Aorta (tissue), 5 donors: ENCODE measurements at regions not wholly inside any gene's neighbourhood (a gene's known extent, or its start where the extent isn't known, plus 50 kb on each side); places are given as distances from the start of the nearest gene placed in this dataset.
"Not testable (repeated sequence)": the region's sequence is repeated elsewhere in the genome, so short reads cannot be mapped to it uniquely, and the experiment has no call there.

Source experiments
- ATAC-seq: fragments of 200-7000 bp; cut with Tn5 transposase; one replicate; pipeline ENCODE4 v1.9.1; 2022; ENCODE audit warnings: moderate library complexity; ENCODE audit not compliant: low FRiP score
- DNase-seq, 2 donors: peaks; one replicate each; pipeline ENCODE4 v3.0.0-alpha.2; 2020
- H3K27ac ChIP-seq, 2 donors: one replicate each; pipeline ENCODE4 v1.5.1; 2013; ENCODE audit warnings: low read length in 2 of 2, mild to moderate bottlenecking in 2 of 2, moderate library complexity in 2 of 2, control low read depth in 1 of 2, inconsistent platforms in 1 of 2, low read depth in 1 of 2
- H3K27me3 ChIP-seq, 2 donors: one replicate each; pipeline ENCODE4 v1.6.1; 2013; ENCODE audit warnings: control low read depth in 1 of 2, low read length in 1 of 2, mild to moderate bottlenecking in 1 of 2, moderate library complexity in 1 of 2; ENCODE audit not compliant: insufficient read depth in 2 of 2, control insufficient read depth in 1 of 2
- H3K36me3 ChIP-seq, 2 donors: one replicate each; pipeline ENCODE4 v1.6.1; 2013; ENCODE audit warnings: control low read depth in 1 of 2, low read length in 1 of 2, mild to moderate bottlenecking in 1 of 2; ENCODE audit not compliant: insufficient read depth in 2 of 2, control insufficient read depth in 1 of 2
- H3K4me1 ChIP-seq, 2 donors: one replicate each; pipeline ENCODE4 v1.6.1; 2013; ENCODE audit warnings: low read length in 2 of 2, control low read depth in 1 of 2, mild to moderate bottlenecking in 1 of 2, moderate library complexity in 1 of 2; ENCODE audit not compliant: insufficient read depth in 2 of 2, control insufficient read depth in 1 of 2
- H3K4me3 ChIP-seq, 2 donors: one replicate each; pipeline ENCODE4 v1.5.1; 2013; ENCODE audit warnings: low read length in 2 of 2, control low read depth in 1 of 2, mild to moderate bottlenecking in 1 of 2
- H3K9me3 ChIP-seq: one replicate; pipeline ENCODE4 v1.6.1; 2013; ENCODE audit warnings: mild to moderate bottlenecking, low read length; ENCODE audit not compliant: control insufficient read depth
- WGBS, 2 donors: extraction: QIAGEN DNeasy Blood & Tissue Kit; methylation state at CpG; one replicate each; pipeline ENCODE4 v1.1.7; 2013; 5-methylcytosine and 5-hydroxymethylcytosine counted together
- intact Hi-C, 2 donors: fragments of 100-400 bp; cut with DNase I; formaldehyde crosslinking; loops; one replicate each; pipeline versions ENCODE4 v1.14.2 to v1.15.0; 2022
- donor health status: healthy with polysubstance abuse.
- donor health status: Bipolar disorder and iron deficiency.
- donor health status: DM: no; HTN: no; CAD: no.
- donor health status: DM: no; HTN: no; CAD: no.
- donor health status: DM: yes; HTN: yes; CAD: no.

- H3K4me1 ChIP-seq, DNase-seq, H3K4me3 ChIP-seq, H3K36me3 ChIP-seq, intact Hi-C loops, H3K27ac ChIP-seq, ATAC-seq, H3K9me3 ChIP-seq, H3K27me3 ChIP-seq: not testable (repeated sequence)
- WGBS, 2 donors, result 75 to 83% methylated on average over 2 of the region's 2 CpGs
These were observed 312.3 kb downstream of the TUBA3C start for GRCh38 chr13:18869365-18869764.

GRCh38 chr13:18837986-18838629 lies 343.5 kb downstream of the TUBA3C start:
- H3K9me3 ChIP-seq, H3K27ac ChIP-seq, H3K27me3 ChIP-seq, H3K4me3 ChIP-seq, ATAC-seq, H3K4me1 ChIP-seq, intact Hi-C loops, H3K36me3 ChIP-seq: not testable (repeated sequence)
- 83 to 84% methylated on average over 17 of the region's 17 CpGs for WGBS, 2 donors
- DNase-seq, result peak in 1 of 2 donors; percentile 70

- intact Hi-C loops, ATAC-seq, H3K9me3 ChIP-seq, H3K27me3 ChIP-seq, H3K4me3 ChIP-seq, DNase-seq, H3K36me3 ChIP-seq, H3K27ac ChIP-seq, H3K4me1 ChIP-seq: not testable (repeated sequence)
- WGBS, 2 donors, result 84 to 89% methylated on average over 25 to 26 of the region's 26 CpGs
These were observed 344.4 kb downstream of the TUBA3C start for GRCh38 chr13:18837179-18837745.

GRCh38 chr13:18836371-18837178 lies 345.0 kb downstream of the TUBA3C start:
- H3K4me1 ChIP-seq, H3K27me3 ChIP-seq, ATAC-seq, H3K9me3 ChIP-seq, H3K36me3 ChIP-seq, intact Hi-C loops, H3K4me3 ChIP-seq, H3K27ac ChIP-seq: not testable (repeated sequence)
- WGBS, 2 donors, result 86 to 95% methylated on average over 41 to 45 of the region's 45 CpGs
- DNase-seq, result peak; percentile 44 to 59

- H3K27me3 ChIP-seq, H3K4me1 ChIP-seq, ATAC-seq, H3K4me3 ChIP-seq, H3K36me3 ChIP-seq, H3K27ac ChIP-seq, H3K9me3 ChIP-seq, DNase-seq, intact Hi-C loops: not testable (repeated sequence)
- 64 to 65% methylated on average over 5 of the region's 5 CpGs for WGBS, 2 donors
These were observed 345.9 kb downstream of the TUBA3C start for GRCh38 chr13:18835754-18836153.

GRCh38 chr13:18824678-18825077 lies 356.9 kb downstream of the TUBA3C start:
- H3K9me3 ChIP-seq, H3K27ac ChIP-seq, H3K4me3 ChIP-seq, H3K27me3 ChIP-seq, ATAC-seq, intact Hi-C loops, H3K36me3 ChIP-seq, DNase-seq, H3K4me1 ChIP-seq: not testable (repeated sequence)
- WGBS, 2 donors, result 43 to 71% methylated on average over 1 of the region's 1 CpG

GRCh38 chr13:18822655-18823639 lies 358.7 kb downstream of the TUBA3C start:
- intact Hi-C loops, DNase-seq, ATAC-seq, H3K27ac ChIP-seq, H3K36me3 ChIP-seq, H3K27me3 ChIP-seq, H3K4me3 ChIP-seq, H3K4me1 ChIP-seq, H3K9me3 ChIP-seq: not testable (repeated sequence)
- 52 to 53% methylated on average over 3 of the region's 3 CpGs for WGBS, 2 donors

- H3K36me3 ChIP-seq, H3K4me1 ChIP-seq, H3K27ac ChIP-seq, H3K9me3 ChIP-seq, intact Hi-C loops, ATAC-seq, DNase-seq, H3K27me3 ChIP-seq, H3K4me3 ChIP-seq: not testable (repeated sequence)
- WGBS, 2 donors, result 87% methylated on average over 2 of the region's 2 CpGs
These were observed 407.6 kb downstream of the TUBA3C start for GRCh38 chr13:18773988-18774387.
